Mucosa of gallbladder (tissue), 1 donor: ENCODE measurements at regions not wholly inside any gene's neighbourhood (a gene's known extent, or its start where the extent isn't known, plus 50 kb on each side); places are given as distances from the start of the nearest gene placed in this dataset.
A peak's percentile ranks its signal among the peaks of the same experiment; 100 is the strongest.
"Not testable (repeated sequence)": the region's sequence is repeated elsewhere in the genome, so short reads cannot be mapped to it uniquely, and the experiment has no call there.

Source experiments
- DNase-seq: peaks from one replicate; pipeline ENCODE4 v3.0.0-alpha.2; 2020; ENCODE audit warnings: low spot score
- donor health status: DM: no; HTN: no; CAD: no.

- DNase-seq, result no peak
Measured at GRCh38 chr16:5993356-5993755, 895.8 kb upstream of the EEF2KMT start.

GRCh38 chr16:5982979-5983378 lies 885.4 kb upstream of the EEF2KMT start:
- no peak for DNase-seq

GRCh38 chr16:5979905-5980550 lies 882.4 kb upstream of the EEF2KMT start:
- no peak for DNase-seq

GRCh38 chr16:5977329-5977728 lies 879.7 kb upstream of the EEF2KMT start:
- no peak for DNase-seq

GRCh38 chr16:5972747-5973146 lies 875.2 kb upstream of the EEF2KMT start:
- no peak for DNase-seq

- DNase-seq, result no peak
Measured at GRCh38 chr16:5971924-5972323, 874.3 kb upstream of the EEF2KMT start.

GRCh38 chr16:5971106-5971505 lies 873.5 kb upstream of the EEF2KMT start:
- no peak for DNase-seq

- no peak for DNase-seq
Measured at GRCh38 chr16:5966004-5966403, 868.4 kb upstream of the EEF2KMT start.

- no peak for DNase-seq
Measured at GRCh38 chr16:5965321-5965720, 867.7 kb upstream of the EEF2KMT start.

- no peak for DNase-seq
Measured at GRCh38 chr16:5951486-5951885, 853.9 kb upstream of the EEF2KMT start.

GRCh38 chr16:5944971-5945370 lies 847.4 kb upstream of the EEF2KMT start:
- DNase-seq, result no peak

GRCh38 chr16:5938607-5939006 lies 841.0 kb upstream of the EEF2KMT start:
- no peak for DNase-seq

GRCh38 chr16:5932906-5933305 lies 835.3 kb upstream of the EEF2KMT start:
- no peak for DNase-seq

GRCh38 chr16:5928476-5929065 lies 831.0 kb upstream of the EEF2KMT start:
- DNase-seq, result no peak

- no peak for DNase-seq
Measured at GRCh38 chr16:5925850-5926249, 828.3 kb upstream of the EEF2KMT start.

GRCh38 chr16:5922686-5923085 lies 825.1 kb upstream of the EEF2KMT start:
- DNase-seq, result no peak

- peak; percentile 20 for DNase-seq
Measured at GRCh38 chr16:5918567-5919130, 821.1 kb upstream of the EEF2KMT start.

GRCh38 chr16:5917436-5918195 lies 820.0 kb upstream of the EEF2KMT start:
- DNase-seq, result no peak

- DNase-seq, result no peak
Measured at GRCh38 chr16:5916711-5917191, 819.2 kb upstream of the EEF2KMT start.

- no peak for DNase-seq
Measured at GRCh38 chr16:5911241-5911640, 813.6 kb upstream of the EEF2KMT start.

GRCh38 chr16:5909556-5909955 lies 812.0 kb upstream of the EEF2KMT start:
- not testable (repeated sequence) for DNase-seq

- no peak for DNase-seq
Measured at GRCh38 chr16:5907544-5907943, 809.9 kb upstream of the EEF2KMT start.

- DNase-seq, result no peak
Measured at GRCh38 chr16:5906351-5906750, 808.8 kb upstream of the EEF2KMT start.
